GM19468 (cell line): ENCODE measurements at regions not wholly inside any gene's neighbourhood (a gene's known extent, or its start where the extent isn't known, plus 50 kb on each side); places are given as distances from the start of the nearest gene placed in this dataset.
"Not testable (repeated sequence)": the region's sequence is repeated elsewhere in the genome, so short reads cannot be mapped to it uniquely, and the experiment has no call there.

Experiments used
- ATAC-seq: cut with Tn5 transposase; IDR thresholded peaks from one replicate; pipeline ENCODE4 v1.9.1; 2021; ENCODE audit warnings: mild to moderate bottlenecking, moderate library complexity, moderate number of reproducible peaks; ENCODE audit not compliant: unreplicated experiment; ENCODE audit errors: extremely low read depth

- no peak for ATAC-seq
Observed at GRCh38 chr6:22736740-22737139, 167.4 kb downstream of the HDGFL1 start.

- ATAC-seq = no peak
Observed at GRCh38 chr6:22737331-22737730, 168.0 kb downstream of the HDGFL1 start.

GRCh38 chr6:22738194-22738593 is 168.8 kb downstream of the HDGFL1 start:
- ATAC-seq = no peak

- no peak for ATAC-seq
Observed at GRCh38 chr6:22747571-22747970, 178.2 kb downstream of the HDGFL1 start.

GRCh38 chr6:22748681-22749080 is 179.3 kb downstream of the HDGFL1 start:
- no peak for ATAC-seq

- ATAC-seq = no peak
Observed at GRCh38 chr6:22749696-22750095, 180.3 kb downstream of the HDGFL1 start.

GRCh38 chr6:22751223-22751622 is 181.9 kb downstream of the HDGFL1 start:
- no peak for ATAC-seq

GRCh38 chr6:22752522-22752921 is 183.2 kb downstream of the HDGFL1 start:
- no peak for ATAC-seq

GRCh38 chr6:22754061-22754460 is 184.7 kb downstream of the HDGFL1 start:
- no peak for ATAC-seq

- ATAC-seq = no peak
Observed at GRCh38 chr6:22755605-22756004, 186.2 kb downstream of the HDGFL1 start.

- ATAC-seq = no peak
Observed at GRCh38 chr6:22756365-22756764, 187.0 kb downstream of the HDGFL1 start.

- no peak for ATAC-seq
Observed at GRCh38 chr6:22764496-22764895, 195.1 kb downstream of the HDGFL1 start.

- no peak for ATAC-seq
Observed at GRCh38 chr6:22765015-22765414, 195.6 kb downstream of the HDGFL1 start.

- ATAC-seq = no peak
Observed at GRCh38 chr6:22766979-22767378, 197.6 kb downstream of the HDGFL1 start.

- no peak for ATAC-seq
Observed at GRCh38 chr6:22770054-22770453, 200.7 kb downstream of the HDGFL1 start.

GRCh38 chr6:22774129-22774528 is 204.8 kb downstream of the HDGFL1 start:
- no peak for ATAC-seq

- not testable (repeated sequence) for ATAC-seq
Observed at GRCh38 chr6:22778438-22778837, 209.1 kb downstream of the HDGFL1 start.

- ATAC-seq = no peak
Observed at GRCh38 chr6:22779062-22779461, 209.7 kb downstream of the HDGFL1 start.

GRCh38 chr6:22783931-22784330 is 214.6 kb downstream of the HDGFL1 start:
- no peak for ATAC-seq

- ATAC-seq = no peak
Observed at GRCh38 chr6:22784601-22785410, 215.4 kb downstream of the HDGFL1 start.

GRCh38 chr6:22788038-22788437 is 218.7 kb downstream of the HDGFL1 start:
- ATAC-seq = no peak

- ATAC-seq = no peak
Observed at GRCh38 chr6:22789315-22789714, 219.9 kb downstream of the HDGFL1 start.
